GM18867 (cell line): ENCODE measurements at regions not wholly inside any gene's neighbourhood (a gene's known extent, or its start where the extent isn't known, plus 50 kb on each side); places are given as distances from the start of the nearest gene placed in this dataset.
A peak's percentile ranks its signal among the peaks of the same experiment; 100 is the strongest.

Source experiments
- ATAC-seq: cut with Tn5 transposase; IDR thresholded peaks from one replicate; pipeline ENCODE4 v1.9.1; 2021; ENCODE audit warnings: mild to moderate bottlenecking, moderate library complexity; ENCODE audit not compliant: unreplicated experiment

GRCh38 chr11:95717314-95717713 lies 72.3 kb downstream of the FAM76B start:
- no peak for ATAC-seq

- no peak for ATAC-seq
Measured at GRCh38 chr11:95716266-95716665, 73.3 kb downstream of the FAM76B start.

DNA sequence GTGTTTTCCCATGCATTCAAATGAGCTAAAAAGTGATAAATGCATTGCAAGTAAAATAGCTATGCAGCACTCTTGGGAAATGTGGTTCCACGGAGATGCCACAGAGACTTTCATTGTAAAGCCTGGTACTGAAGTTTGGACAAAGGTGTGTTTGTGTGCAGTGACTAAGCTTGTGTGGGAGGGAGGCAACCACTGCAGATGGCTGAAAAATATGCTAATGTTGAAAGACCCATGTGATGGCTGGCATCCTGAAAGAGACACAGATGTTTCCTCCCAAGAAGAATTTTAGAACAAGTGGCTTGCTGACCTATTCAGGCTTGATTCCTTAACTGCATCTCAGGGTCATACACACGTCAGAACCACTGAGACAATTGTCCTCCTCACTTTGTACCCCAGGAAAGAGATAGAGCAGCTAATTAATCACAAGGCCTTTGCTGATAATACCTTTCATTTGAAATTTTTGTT lies 73.8 kb downstream of the FAM76B start:
- peak; percentile 81 for ATAC-seq

DNA sequence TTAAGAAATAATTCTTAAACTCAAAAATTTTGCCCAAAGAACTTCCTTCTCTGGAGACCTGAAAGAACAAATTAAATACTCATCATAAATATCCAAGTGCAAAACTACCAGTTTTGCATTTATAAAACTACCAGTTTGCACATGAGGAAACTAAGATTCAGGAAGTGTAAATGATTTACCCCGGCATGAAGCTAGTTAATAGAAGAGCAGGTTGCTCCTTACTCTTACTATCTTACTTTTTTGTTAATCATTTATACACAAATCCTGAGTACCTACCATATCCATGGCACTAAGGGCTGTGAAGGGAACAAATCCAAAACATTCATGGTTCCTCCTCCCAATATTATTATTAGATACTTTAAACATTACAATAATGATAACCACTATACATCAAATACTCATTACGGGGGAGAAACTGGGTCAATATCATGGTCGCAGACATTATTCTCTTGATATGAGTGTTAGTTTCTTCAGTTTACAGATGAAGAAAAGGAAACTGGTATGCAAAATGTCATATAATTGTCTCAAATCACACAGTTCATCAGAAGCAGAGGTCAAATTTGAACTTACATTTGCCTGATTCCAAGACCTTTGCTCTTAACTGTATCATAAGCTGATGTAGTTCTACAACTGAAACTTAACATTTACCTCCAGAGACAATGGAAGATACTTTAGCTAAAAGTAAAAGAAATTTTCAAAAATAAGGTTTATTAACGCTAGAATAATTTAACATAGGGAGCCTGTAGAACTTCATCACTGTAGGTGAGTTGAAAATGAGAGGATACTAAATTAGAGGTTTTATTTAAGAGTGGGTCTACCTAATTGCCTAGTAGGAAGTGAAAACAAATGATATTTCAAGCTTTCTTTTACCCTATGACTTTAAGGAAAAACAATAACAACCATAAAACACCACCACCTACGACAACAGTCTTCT lies 74.5 kb downstream of the FAM76B start:
- no peak for ATAC-seq

- no peak for ATAC-seq
Measured at GRCh38 chr11:95713428-95713827, 76.2 kb downstream of the FAM76B start.

DNA sequence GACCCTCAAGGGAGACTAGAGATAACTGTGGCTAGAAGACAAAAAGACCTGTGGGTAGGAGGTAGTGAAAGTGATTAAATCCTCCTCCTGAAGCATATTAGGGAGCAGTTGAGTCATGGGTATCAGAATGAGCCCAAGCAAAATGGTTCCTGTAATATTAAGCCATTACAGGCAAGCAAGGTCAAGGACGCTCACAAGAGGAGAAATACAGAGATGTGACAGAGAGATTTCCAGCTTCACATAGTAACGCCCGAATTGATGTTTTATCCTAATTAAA lies 77.7 kb downstream of the FAM76B start:
- ATAC-seq: peak; percentile 20

- peak; percentile 46 for ATAC-seq
Measured at GRCh38 chr11:95711162-95711944, 78.2 kb downstream of the FAM76B start.

GRCh38 chr11:95708681-95709080 lies 80.9 kb downstream of the FAM76B start:
- ATAC-seq: no peak

DNA sequence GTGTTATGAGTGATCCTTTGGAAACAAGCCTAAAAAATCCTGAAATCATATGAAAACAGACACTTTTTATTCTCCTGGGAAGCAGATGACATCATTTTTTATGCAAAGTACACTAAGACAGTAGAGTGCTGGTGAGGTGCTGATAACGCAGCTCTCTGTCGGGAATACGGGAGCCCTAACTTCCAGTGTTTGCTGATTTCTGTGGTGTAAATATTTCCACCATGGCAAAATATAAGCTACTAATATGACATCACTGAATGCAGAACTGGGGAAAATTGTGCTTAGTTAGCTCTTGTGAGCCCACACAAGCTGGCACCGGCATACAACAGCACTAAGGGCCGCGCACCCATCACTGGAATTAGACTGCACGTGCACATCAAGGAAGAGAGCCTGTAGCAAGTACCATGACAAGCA lies 82.6 kb downstream of the FAM76B start:
- no peak for ATAC-seq

DNA sequence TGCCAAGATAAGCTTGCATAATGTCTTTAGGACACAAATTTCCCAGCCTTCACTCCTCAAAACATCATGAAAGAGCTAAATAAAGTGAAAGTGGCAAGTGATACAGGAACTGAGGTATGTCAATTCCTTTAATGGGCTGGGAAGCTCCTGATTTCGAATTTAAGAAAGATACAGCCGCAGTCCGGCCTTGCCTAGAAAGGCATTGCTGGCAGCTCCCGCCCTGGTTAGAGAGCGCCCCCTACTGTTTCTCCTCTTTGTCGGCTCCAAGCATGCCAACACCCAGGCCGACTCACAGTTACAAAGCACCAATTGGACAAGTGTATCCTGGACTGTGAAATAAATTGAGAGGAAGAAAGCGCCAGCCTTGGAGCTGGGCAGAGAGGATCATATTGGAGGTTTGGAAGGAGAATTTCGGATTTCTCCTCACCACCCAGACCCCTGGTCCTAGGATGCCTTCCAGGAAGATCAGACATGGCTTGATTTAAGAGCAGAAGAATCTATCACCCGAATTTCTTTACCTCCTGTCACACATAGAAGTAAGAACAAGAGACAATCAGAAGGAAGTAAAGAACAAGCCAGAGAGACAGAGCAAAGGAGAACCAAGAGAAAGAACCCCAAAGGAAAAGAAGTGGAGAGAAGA lies 84.0 kb downstream of the FAM76B start:
- ATAC-seq: peak; percentile 90

DNA sequence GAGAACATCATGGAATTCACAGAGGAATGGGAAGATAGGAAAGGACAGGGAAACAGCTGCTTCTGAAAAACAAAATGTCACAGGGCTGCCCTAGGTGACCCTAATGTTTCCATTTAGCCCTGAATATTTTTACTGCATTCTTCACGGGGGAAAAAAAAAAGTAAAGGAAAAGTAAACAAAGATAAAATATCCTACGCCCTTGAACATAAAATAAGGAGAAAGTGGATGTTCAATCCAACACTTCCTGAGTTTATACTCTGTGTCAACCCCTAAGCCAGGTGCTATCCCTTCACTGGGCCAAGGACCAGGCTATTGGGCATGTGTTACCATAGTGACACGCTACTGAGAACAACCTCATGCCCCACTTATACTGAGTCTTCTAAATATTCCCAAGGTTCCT lies 84.7 kb downstream of the FAM76B start:
- ATAC-seq: no peak

GRCh38 chr11:95703049-95703448 lies 86.5 kb downstream of the FAM76B start:
- ATAC-seq: peak; percentile 43

DNA sequence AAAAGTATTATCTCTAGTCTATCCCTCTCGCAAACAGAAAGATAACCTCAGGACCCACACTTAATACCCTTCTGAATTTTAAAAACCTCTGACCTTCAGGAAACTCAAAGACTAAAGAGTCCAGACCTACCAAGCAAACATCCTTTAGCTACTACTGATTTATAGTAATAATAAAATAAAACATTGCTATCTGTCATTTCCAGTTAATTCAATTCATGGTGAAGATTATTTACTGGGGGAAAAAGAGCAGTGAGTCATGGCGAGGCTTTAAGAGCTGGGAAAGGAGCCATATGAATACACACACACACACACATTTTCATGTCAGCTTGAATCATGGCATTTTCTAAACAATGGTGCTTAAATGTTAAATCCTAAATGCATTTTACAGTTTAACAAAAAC lies 87.1 kb downstream of the FAM76B start:
- ATAC-seq: no peak

GRCh38 chr11:95700471-95700817 lies 89.1 kb downstream of the FAM76B start:
- ATAC-seq: peak; percentile 57

- ATAC-seq: peak; percentile 55
Measured at GRCh38 chr11:95699631-95700470, 89.7 kb downstream of the FAM76B start.

DNA sequence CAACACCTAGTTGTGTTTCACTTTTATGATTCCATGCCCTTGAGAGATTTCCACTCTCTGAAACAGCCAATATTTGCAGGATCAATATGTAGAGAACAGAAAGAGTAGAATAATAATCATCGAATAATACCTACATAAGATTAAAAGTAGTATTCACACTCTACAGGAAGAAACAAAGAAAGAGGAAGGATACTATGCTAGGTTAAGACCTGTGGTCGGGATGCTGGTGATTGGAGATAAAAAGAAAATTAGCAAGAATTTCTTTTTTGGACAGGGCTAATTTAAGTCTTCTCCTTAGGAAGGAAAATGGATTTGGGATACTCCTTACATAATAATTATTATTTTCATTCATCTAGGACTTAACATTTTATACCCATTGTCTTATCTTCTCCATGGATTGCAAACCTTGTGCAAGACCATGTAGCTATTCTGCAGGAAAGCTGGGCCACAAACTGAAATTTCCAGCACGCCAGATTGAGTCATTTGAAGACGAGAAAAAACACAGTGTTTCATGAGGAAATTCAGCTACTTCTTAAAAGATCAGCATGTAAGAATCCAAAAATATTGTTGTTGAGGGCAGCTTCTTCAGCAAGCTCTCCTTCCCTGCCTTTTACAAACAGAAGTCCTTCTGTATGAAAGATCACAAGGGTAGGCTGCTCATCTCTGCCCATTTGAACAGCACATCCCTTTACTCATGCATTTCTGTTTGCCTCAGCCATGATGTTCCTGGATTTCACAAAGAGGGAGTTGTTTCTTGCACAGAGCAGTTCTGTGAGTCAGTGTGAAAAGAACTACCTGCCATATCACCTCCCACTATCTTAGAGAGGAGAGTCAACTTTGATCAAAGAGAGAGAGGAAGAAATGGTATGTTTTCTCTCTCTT lies 90.7 kb downstream of the FAM76B start:
- no peak for ATAC-seq

DNA sequence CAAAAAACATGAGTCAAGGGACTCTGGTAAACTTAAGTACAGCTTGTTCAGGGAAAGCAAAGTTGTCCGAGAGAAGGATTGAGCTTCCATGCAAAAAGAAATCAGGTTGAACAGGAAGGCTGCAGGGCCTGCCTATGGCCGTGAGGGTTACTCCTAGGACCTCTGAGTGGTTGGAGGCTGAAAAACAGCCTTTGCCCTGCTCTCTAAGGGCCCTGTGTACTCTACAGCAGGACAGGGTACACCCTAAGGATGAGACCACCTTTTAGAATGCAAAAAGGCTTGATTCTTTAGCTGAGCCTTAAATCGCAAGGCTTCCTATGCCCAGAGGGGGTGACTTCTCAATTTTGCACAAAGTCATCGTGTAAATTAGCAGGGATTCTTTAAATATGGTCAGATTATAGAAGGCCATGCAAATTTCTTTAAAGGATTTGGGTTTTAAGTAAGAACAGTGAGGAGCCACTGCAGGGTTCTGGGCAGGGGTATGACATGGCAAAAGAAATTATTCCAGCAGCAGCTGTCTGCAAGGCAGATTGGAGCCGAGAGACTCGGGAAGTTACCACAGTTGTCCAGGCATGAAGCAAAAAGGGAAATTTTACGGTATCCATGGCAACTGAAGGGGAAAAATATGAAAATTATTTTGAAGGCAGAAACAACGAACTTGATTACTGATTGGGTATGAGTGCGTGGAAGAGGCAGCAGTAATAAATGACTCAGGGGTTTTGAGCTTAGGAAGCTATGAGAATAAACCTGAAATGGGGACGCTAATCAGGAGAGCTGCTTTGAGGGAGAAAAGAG lies 91.8 kb downstream of the FAM76B start:
- no peak for ATAC-seq

DNA sequence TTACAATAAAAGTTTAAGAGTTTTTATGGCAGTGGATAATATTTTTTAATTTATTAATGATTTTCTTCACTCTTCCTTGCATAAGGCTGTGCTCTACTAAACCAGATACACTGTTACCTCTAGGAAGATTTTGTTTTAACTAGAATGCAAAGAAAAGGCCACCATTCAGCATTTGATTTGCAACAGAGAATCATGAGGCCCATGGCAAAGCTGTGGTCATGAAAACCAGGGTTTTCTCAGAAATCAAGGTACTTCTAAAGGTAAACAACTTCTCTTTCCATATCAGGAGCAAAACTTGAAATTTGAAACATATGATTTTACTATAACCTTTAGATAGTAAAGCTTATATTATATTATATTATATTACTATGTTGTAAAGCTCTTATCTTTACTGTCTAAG lies 94.4 kb downstream of the FAM76B start:
- ATAC-seq: no peak

- ATAC-seq: no peak
Measured at GRCh38 chr11:95693298-95693697, 96.3 kb downstream of the FAM76B start.
